IPS-NIHi7 (cell line): ENCODE measurements at regions not wholly inside any gene's neighbourhood (a gene's known extent, or its start where the extent isn't known, plus 50 kb on each side); places are given as distances from the start of the nearest gene placed in this dataset.

Experiments
- DNase-seq: peaks from one replicate; pipeline ENCODE4 v3.0.0; 2012; ENCODE audit warnings: mixed read lengths; ENCODE audit errors: extremely low spot score

DNA sequence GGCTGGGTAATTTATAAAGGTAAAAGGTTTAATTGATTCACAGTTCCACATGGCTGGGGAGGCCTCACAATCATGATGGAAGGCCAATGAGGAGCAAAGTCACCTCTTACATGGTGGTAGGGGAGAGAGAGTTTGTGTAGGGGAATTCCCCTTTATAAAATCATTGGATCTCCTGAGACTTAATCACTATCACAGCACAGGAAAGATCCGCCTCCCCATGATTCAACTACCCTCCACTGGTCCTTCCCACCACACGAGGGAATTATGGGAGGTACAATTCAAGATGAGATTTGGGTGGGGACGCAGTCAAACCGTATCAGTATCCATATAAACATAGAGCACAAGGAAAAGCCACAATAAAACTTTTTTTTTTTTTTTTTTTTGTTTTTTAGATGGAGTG, 172.6 kb upstream of the PIEZO2 start:
- no peak for DNase-seq

DNA sequence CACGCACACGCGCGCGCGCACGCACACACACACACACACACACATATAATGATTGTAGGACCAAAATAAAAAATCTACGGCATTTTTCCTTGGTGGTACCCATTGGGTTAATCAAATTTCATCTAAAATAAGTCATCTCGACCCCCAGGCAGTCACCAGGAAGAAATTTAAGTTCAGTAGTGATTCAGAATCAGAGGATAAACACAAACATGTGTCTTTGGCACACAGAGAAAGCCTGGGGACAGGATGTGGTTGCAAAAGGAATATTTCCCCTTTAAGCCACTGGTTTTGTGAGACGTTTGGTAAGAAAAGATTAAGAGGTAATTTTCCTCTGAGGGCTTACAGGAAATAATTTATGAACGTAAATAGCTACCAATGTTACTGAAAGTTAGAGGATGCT, 171.6 kb upstream of the PIEZO2 start:
- DNase-seq, result no peak

DNA sequence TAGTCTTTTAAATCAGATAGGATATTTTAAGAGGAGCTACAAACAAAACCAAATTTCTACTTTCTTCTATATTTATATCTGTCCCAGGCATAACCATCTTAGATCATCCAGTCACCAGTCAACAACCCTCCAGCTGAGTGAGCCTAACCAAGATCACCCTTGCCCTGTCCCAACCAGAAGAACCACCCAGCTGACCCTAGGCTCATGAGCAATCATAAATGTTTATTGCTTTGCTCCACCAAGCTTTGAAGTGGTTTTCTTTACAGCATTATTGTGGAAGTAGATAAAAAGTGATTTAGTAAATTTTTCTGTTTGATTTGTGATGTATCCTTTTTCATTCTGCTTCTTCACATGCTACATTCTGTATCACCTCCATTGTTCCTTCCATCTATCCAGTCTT, 167.2 kb upstream of the PIEZO2 start:
- DNase-seq, result no peak

DNA sequence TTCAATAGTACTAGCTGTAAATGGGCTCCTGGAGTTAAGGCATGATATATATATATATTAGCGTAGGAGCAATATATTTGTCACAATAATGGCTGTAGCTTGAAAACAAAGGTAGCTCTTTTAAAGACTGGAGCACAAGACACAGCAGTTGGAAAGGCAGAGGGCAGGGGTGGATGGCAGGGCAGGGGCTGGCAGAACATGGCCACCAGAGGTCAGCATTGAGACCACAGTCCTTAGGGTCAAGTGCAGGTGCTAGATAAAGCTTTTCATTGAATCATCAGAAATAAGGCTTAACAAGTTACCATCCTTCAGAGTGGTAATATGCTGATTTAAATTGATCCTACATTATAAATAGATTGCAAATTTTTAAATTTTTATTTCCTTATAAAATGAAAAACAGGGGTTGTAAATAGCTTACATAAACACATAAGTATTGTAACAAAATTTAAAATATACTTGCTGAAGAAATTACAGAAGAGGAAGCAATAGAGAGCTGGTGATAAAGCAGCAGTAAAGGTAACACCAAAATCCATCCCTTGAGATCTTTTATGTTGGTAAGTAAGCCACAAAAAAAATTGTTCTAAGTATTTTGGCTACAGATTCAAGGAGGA, 161.2 kb upstream of the PIEZO2 start:
- DNase-seq, result peak; percentile 60

DNA sequence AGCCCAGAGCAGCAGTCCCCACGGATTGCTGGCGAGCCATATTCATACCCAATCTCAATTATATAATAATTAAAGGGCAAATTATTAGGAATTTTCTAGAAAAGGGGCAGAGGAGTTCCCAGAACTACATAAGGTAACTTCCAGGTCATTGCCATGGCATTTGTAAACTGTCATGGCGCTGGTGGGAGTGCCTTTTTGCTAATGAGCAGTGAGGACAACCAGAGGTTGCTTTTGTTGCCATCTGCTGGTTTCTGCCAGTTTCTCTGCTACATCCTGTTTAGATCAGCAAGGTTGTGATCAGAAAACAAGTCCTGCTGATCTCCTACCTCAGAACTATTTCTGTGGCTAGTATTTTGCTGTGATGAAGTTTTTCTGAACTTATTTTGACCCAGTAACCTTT, 159.8 kb upstream of the PIEZO2 start:
- DNase-seq, result no peak

DNA sequence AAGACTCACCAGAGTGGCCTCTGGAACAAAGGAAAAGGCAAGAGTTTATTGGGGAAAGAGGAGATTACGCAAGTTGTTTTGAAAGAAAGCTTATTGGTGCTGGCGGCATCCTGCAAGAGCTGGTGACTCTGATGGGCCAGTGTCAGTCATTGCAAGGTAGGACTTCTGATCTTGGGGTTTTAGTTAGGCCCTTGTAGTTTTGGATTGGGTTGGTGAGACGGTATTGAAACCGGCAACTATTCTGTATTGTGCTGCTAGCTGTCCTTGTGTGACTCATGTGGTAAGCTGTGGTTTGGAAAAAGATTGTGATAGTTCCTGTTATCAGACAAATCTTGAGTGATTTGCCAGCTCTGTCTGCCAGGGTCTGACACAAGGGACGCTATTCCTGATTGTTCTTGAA, 159.1 kb upstream of the PIEZO2 start:
- DNase-seq, result no peak

DNA sequence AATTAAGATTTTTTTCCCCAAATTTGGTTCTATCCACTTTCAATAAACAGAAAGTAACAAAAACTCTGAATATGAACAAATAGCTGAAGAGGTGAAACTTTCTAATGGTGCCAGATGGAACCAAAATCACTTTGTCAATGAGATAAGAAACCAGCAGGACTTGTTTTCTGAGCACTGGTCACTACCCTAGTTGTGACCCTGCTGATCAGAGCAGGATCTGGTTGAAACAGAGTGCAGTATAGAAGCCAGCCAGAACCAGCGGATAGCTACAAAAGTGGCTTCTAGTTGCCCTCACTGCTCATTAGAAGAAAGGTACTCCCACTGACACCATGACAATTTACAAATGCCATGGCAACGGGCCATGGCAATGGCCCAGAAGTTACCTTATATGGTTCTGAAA, 158.3 kb upstream of the PIEZO2 start:
- DNase-seq, result no peak

DNA sequence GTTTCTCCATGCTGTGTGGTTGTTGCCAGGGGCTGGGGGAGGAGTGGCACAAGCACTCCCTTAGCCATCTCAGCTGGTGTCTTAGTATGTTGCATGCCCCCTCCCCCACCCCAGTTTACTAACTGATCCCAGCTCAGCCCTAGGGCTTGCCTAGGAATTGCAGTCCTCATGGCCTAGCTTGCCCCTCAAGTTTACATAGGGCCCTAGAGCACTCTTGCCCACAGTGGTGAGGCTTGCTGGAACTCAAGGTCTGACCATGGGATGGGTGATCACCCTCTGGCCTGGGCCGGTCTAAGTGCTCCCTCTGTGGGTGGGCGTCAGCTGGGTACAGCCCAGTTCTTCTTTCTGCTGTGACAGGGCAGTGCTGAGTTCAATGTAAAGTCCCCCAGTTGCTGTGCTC, 156.1 kb upstream of the PIEZO2 start:
- no peak for DNase-seq

DNA sequence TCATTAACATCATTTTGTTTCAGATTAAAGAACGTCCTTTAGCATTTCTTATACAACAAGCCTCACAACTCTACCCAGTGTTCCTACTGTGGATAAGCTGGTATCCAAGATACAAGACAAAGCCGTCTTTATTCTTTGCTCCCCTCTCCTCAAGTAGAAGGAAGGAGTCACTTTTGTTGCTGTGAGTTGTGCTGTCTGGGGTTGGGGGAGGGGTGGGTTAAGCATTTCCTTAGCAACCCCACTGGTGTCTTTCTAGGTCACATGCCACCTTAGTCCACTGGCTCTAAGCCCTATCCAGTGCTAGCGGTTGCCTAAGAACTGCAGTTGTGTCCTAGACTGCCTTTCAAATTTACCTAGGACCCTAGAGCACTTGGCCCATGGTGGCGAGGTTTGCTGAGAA, 155.6 kb upstream of the PIEZO2 start:
- DNase-seq, result no peak

DNA sequence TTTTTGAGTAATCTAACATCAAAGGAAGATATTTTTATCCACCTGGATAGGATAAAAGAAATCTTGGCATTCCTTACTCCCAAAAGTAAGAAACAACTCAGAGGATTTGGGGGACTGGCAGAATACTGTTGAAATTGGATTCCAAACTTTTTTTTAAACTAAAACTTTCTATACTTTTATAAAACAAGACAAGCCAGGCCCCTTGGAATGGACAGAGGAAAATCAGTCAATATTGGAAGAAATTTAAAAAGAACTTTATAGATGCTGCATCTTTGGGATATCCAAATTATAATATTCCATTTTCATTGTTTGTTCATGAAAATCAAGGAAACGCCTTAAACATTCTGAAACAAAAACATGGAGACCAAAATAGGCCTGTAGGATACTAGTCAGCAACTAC, 147.6 kb upstream of the PIEZO2 start:
- no peak for DNase-seq

DNA sequence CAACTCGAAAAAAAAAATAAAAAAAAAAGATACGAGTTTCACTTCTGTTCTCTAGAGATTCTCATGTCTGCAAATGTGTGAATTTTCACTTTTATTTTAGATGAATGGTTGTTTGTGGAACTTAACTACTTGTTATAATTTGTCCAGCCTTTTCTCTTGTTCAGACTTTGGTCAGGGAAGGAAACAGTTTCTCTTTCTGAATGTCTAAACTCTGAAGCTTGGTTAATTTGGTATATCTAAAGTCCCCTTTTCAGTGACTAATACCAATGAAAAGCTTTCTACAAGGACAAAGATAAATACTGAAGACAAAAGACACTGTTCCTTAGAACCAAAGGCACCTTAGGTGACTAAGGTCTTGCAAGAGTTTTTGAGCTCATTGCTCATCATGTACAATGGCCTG, 144.4 kb upstream of the PIEZO2 start:
- no peak for DNase-seq

DNA sequence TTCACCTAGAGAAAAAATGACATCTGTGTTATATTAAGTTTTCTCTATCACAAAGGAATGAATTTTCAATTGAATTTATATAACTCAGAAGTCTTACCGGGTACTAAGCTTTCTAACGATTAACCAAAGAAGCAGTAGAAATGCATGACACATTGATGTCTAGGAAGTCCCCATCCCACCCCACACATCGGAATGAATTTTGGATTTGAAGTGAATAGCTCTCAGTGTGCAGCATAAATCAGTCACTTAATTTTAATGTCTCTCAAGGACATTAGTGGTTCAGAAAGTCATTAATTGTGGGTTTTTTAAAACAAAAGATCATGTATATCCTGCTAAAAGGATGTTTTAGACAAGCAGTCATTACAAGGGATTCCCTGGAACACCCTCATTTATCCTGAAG, 141.4 kb upstream of the PIEZO2 start:
- no peak for DNase-seq

DNA sequence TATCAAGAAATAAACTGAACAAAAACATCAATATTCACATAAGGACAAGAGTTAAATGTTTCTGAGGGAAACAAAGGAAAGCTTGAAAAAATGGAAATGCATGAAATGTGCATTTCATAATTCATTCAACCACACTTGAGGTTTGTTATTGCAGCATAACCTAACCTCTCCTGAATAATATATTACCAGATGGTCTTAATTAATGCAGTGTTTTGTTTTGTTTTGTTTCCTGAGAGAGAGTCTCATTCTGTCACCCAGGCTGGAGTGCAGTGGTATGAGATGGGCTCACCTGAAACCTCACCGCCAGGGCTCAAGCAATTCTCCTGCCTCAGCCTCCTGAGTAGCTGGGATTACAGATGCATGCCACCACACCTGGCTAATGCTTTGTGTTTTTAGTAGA, 139.9 kb upstream of the PIEZO2 start:
- no peak for DNase-seq

DNA sequence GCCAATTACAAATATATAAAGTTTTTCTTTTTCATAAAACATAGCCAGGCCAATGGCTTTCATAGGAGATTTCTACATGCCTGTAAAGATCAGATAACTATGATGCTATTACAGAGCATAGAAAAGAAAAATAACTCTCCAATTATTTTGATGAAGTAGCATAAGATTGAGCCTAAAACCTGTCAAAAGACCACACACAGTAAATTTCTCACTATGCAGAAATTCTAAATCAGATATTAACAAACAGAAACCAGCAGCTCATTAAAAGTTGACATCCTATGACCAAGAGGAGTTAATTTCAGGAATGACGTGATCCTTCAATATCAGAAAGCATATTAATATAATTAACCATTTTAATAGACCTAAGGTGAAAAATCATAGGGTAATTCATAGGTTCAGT, 139.0 kb upstream of the PIEZO2 start:
- DNase-seq, result no peak

DNA sequence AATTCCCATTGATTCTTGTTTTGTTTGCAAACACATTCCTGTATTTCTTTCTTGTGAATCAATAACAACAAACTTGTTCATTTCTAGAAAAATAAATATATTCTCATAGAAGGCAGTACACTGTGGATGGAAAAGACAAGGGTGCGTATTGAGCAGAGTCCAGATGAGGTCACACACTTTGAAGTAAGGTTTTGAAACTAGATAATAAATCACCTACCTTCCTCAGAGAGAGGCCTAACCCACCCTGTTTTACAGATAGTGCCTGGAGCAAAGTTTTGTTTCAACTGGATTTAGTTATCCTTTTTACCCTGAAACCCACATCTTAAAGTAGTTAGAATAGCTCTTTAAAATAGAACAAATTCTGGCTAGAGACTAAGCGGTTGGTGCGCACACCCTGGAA, 137.1 kb upstream of the PIEZO2 start:
- DNase-seq, result no peak

DNA sequence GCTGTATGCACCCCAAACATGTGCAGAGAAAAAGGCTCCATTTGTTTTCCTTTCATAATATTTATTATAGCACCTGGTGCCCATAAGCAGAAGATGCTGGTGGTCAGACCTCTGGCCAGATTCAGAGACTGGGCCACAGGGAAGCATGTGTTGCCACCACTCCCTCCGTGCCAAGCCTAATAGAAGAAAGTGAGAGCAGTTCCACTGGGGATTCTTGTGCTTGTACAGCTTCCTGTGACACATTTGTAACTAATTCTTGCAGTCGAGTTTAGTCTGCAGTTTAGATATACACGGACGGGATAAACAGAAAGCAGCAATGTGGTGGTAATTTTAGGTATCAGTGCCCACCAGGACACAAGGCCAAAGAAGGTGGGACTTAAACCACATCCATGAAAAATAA, 135.4 kb upstream of the PIEZO2 start:
- no peak for DNase-seq

DNA sequence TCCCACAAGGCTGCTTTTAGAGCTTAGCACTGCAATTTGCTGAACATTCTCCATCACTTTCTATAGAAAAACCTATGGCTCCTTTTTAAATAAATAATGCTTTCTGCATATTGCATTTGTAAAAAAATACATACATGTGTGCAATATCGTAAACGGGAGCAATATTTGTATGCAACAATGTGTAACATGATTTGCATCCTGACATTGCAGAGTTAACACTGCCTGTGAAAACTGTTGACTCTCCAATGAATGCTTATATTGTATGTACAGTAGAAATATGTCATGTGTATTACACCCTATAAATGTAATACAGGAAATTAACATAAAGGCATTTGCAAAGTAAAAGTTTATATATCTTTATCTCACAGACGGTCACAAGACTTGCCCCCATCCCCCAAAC, 135.0 kb upstream of the PIEZO2 start:
- no peak for DNase-seq

DNA sequence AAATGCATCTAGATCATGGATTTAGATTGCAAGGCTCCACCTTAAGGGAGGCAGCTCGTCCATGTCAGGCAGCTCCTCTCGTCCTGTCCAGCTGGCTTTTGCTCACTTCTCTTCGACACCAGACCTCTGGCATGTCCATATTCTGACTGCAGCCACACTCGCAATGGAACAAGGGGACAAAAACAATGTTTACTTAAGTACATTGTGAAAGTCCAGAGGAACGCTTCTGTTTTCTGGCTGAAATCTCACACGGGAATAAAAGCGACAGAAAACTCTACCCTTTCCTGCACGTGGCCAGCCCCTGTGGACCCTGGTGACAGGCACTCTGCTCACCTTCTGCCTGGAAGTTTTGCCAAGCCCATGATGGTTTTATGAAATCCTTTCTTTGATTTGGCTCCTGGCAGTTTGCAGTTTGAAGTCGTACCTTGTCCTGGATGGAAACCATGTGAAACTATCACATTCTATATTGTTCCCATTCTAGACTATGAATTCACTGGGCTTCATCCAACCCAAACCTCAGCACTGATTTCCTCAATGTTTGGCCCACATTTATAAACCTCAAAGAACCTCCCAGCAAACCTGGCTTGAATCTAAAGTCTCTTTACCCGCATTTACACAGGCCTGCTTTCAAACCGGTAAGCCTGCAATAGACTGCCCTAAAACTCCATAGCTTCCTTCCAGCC, 134.3 kb upstream of the PIEZO2 start:
- DNase-seq, result no peak

DNA sequence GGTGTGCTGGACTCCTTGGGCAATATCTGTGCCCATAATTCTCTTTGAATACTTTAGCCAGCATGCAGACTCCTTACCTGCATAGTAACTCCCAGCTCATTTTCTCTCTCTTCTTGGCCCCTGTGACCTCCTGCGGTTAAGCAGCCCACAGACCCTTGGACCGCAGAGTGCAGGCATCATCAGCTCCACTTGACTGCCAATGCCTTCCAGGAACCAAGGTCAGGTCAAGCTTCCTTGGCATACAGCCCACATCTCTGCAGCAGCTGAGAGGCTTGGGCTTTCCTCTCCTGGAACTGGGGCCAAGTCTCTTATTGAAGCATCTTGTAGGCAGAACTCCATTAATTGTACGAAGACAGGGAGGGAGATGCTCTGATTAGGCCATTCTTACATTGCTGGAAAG, 130.1 kb upstream of the PIEZO2 start:
- DNase-seq, result no peak

DNA sequence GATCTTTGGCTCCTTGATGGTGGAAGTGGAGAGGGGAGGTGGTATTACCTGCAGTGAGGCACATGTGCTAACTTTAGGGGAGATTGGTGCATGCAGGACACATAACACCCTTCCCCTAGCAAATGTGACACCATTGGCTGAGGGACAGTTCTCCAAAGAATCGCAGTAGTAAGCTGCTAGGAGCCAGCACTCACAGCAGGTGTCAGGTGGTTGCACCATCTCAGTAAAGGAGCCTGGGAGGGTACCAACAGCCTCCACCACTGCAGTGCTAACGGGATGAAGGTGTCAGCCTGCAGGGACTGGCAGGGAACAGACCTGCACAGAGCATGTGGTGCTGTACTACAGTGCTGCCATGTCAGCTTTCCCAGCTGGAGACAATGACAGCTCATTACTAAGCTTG, 127.3 kb upstream of the PIEZO2 start:
- no peak for DNase-seq

DNA sequence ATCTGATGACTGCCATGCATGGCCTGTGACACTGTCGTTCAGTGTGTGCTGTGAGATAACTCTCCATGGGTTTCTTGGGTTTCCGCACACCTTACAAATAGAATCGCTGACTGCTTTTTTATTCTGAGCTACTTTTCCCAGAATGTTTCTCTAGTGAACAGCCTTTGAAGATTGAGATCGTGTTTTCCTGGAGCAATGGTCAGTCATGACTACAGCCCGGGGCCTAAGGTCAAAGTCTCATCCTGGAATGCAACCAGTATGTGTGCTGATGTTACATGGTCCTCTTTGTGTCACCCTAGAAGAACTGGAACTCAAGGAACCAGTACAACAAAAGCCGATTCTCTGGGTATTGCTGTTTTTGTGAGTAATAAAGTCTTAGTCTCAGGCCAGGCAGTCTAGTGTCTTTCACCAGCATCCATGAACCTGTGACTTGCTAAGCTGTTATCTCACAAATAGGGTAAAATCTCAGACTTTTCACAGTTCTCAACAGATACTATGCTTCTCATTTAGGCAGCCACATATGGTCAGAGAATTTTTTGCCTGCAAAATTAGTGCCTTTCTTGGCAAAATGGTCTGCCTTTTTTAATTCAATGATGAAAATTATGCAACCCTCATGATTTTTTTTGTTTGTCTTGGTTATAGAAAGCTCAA, 124.9 kb upstream of the PIEZO2 start:
- no peak for DNase-seq

DNA sequence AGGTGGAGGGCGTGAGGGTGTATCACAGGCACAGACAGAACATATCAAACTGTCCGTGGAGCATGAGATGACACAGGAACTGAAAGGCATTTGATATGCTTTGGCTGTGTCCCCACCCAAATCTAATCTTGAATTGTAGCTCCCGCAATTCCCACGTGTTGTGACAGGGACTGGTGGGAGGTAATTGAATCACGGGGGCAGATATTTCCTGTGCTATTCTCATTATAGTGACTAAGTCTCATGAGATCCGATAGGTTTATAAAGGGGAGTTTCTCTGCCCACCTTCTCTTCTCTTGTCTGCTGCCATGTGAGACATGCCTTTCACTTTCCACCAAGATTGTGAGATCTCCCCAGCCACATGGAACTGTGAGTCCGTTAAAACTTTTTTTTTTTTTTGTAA, 123.1 kb upstream of the PIEZO2 start:
- DNase-seq, result no peak

DNA sequence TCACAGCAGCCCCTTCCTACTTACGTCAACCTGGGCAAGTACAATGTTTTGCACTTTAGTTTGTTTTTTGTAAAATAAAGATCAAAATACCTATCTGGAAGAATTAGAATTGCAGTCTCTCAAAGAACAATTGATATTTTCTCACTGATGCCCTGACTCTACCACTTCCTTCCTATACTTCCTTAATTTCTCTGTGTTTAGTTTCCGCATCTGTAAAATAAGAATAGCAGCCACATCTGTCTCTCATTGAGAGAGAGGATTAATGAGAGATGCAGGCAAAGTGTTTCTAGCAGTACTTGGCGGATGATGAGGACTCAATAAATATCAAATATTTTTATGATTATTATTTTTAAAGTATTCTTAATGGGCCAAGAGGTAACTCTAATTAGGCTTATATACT, 122.6 kb upstream of the PIEZO2 start:
- DNase-seq, result no peak

DNA sequence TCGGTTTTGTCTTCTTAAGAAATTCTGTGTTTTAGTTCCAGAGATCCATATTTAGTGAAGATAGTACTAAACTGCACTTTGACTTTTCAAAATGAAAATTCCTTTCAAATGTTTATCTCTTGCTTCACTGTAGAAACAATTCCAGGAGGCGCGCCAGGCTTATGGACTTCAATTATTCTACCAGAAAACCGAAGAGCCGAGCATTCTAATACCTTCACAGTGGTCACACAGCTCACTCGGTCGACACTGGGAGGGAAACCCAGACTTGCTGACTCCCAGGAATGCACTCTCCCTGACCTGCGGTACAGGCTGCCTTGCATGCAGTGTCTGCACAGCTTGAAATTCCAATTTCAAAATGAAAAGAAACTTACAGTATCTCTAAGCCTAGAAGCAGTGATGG, 119.9 kb upstream of the PIEZO2 start:
- DNase-seq, result no peak
